NCI-H1105 (cell line): ENCODE measurements at regions not wholly inside any gene's neighbourhood (a gene's known extent, or its start where the extent isn't known, plus 50 kb on each side); places are given as distances from the start of the nearest gene placed in this dataset.

Source experiments
- DNase-seq: peaks from one replicate; lab custom pipeline; 2025; lab: John Stamatoyannopoulos, UW

GRCh38 chr15:36469311-36469966, 110.0 kb upstream of the CDIN1 start:
- DNase-seq = no peak

- DNase-seq = no peak
These were observed 106.8 kb upstream of the CDIN1 start for GRCh38 chr15:36472672-36473071.

- no peak for DNase-seq
These were observed 100.9 kb upstream of the CDIN1 start for GRCh38 chr15:36478561-36478960.

- DNase-seq = no peak
These were observed 100.1 kb upstream of the CDIN1 start for GRCh38 chr15:36479200-36479896.

- DNase-seq = no peak
These were observed 98.3 kb upstream of the CDIN1 start for GRCh38 chr15:36481156-36481555.

GRCh38 chr15:36483409-36483808, 96.0 kb upstream of the CDIN1 start:
- no peak for DNase-seq

- DNase-seq = no peak
These were observed 95.2 kb upstream of the CDIN1 start for GRCh38 chr15:36484038-36484778.

GRCh38 chr15:36491912-36492311, 87.5 kb upstream of the CDIN1 start:
- DNase-seq = no peak

- no peak for DNase-seq
These were observed 83.9 kb upstream of the CDIN1 start for GRCh38 chr15:36495456-36495991.

GRCh38 chr15:36497901-36498300, 81.5 kb upstream of the CDIN1 start:
- DNase-seq = no peak

GRCh38 chr15:36498401-36498800, 81.0 kb upstream of the CDIN1 start:
- DNase-seq = no peak

GRCh38 chr15:36498916-36499315, 80.5 kb upstream of the CDIN1 start:
- DNase-seq = no peak

- no peak for DNase-seq
These were observed 79.7 kb upstream of the CDIN1 start for GRCh38 chr15:36499412-36500389.

GRCh38 chr15:36501063-36501678, 78.3 kb upstream of the CDIN1 start:
- peak; percentile 30 for DNase-seq

- DNase-seq = no peak
These were observed 76.9 kb upstream of the CDIN1 start for GRCh38 chr15:36502509-36502908.

- no peak for DNase-seq
These were observed 72.6 kb upstream of the CDIN1 start for GRCh38 chr15:36506733-36507356.

- no peak for DNase-seq
These were observed 72.0 kb upstream of the CDIN1 start for GRCh38 chr15:36507458-36507857.

GRCh38 chr15:36511594-36511993, 67.8 kb upstream of the CDIN1 start:
- DNase-seq = no peak

- no peak for DNase-seq
These were observed 61.7 kb upstream of the CDIN1 start for GRCh38 chr15:36517758-36518157.

GRCh38 chr15:36519067-36519466, 60.4 kb upstream of the CDIN1 start:
- DNase-seq = no peak

- no peak for DNase-seq
These were observed 54.0 kb upstream of the CDIN1 start for GRCh38 chr15:36525430-36525829.
